Mesenchymal stem cell (in vitro differentiated cells and primary cell): ENCODE measurements at regions not wholly inside any gene's neighbourhood (a gene's known extent, or its start where the extent isn't known, plus 50 kb on each side); places are given as distances from the start of the nearest gene placed in this dataset.
"Not testable (repeated sequence)": the region's sequence is repeated elsewhere in the genome, so short reads cannot be mapped to it uniquely, and the experiment has no call there.

ENCODE experiments used
- DNase-seq: peaks from one replicate; pipeline ENCODE4 v3.0.0-alpha.2; 2013
- H2AFZ ChIP-seq: one replicate; pipeline ENCODE4 v1.6.1; 2013; ENCODE audit warnings: low read depth, mild to moderate bottlenecking, control low read depth, inconsistent platforms, low read length, moderate library complexity
- H2AK5ac ChIP-seq: 2 replicates; pipeline ENCODE4 v1.6.1; 2013; ENCODE audit warnings: low read length, moderate library complexity, mild to moderate bottlenecking, inconsistent platforms; ENCODE audit not compliant: severe bottlenecking
- H2BK120ac ChIP-seq: one replicate; pipeline ENCODE4 v1.6.1; 2013; ENCODE audit warnings: low read depth, mild to moderate bottlenecking, inconsistent platforms, low read length, moderate library complexity
- H2BK12ac ChIP-seq, 2 experiments: one replicate each; pipeline ENCODE4 v1.6.1; 2013; ENCODE audit warnings: inconsistent platforms in 2 of 2, low read length in 2 of 2, mild to moderate bottlenecking in 2 of 2, moderate library complexity in 2 of 2, control low read depth in 1 of 2
- H2BK15ac ChIP-seq: one replicate; pipeline ENCODE4 v1.6.1; 2013; ENCODE audit warnings: mild to moderate bottlenecking, low read depth, inconsistent platforms; ENCODE audit not compliant: poor library complexity, severe bottlenecking
- H2BK5ac ChIP-seq: 2 replicates; pipeline ENCODE4 v1.6.1; 2013; ENCODE audit warnings: low read depth, mild to moderate bottlenecking, low read length, control low read depth, inconsistent platforms; ENCODE audit not compliant: poor library complexity, severe bottlenecking
- H3K14ac ChIP-seq, 2 experiments: one replicate each; pipeline ENCODE4 v1.6.1; 2013; ENCODE audit warnings: inconsistent platforms in 2 of 2, low read length in 2 of 2, control low read depth in 1 of 2, mild to moderate bottlenecking in 1 of 2, moderate library complexity in 1 of 2
- H3K18ac ChIP-seq, 2 experiments: one replicate each; pipeline ENCODE4 v1.6.1; 2013; ENCODE audit warnings: inconsistent platforms in 2 of 2, low read length in 2 of 2, control low read depth in 1 of 2, low read depth in 1 of 2, mild to moderate bottlenecking in 1 of 2
- H3K23ac ChIP-seq, 2 experiments: one replicate each; pipeline ENCODE4 v1.6.1; 2013; ENCODE audit warnings: inconsistent platforms in 2 of 2, low read length in 2 of 2, mild to moderate bottlenecking in 2 of 2, moderate library complexity in 2 of 2, control low read depth in 1 of 2
- H3K27ac ChIP-seq: 2 replicates; pipeline ENCODE4 v1.5.1; 2013; ENCODE audit warnings: mild to moderate bottlenecking, moderate library complexity, low read length, control low read depth, inconsistent platforms; ENCODE audit not compliant: poor library complexity, severe bottlenecking
- H3K27me3 ChIP-seq, 2 experiments: 2 replicates each; pipeline versions ENCODE4 v1.6.1 to v1.7.0; 2013; ENCODE audit warnings: low read length in 2 of 2, mild to moderate bottlenecking in 2 of 2, moderate library complexity in 2 of 2, control low read depth in 1 of 2, inconsistent platforms in 1 of 2; ENCODE audit not compliant: control insufficient read depth in 1 of 2, insufficient read depth in 1 of 2
- H3K36me3 ChIP-seq, 2 experiments: 2 replicates each; pipeline versions ENCODE4 v1.6.1 to v1.7.0; 2013; ENCODE audit warnings: low read length in 2 of 2, control low read depth in 1 of 2, inconsistent platforms in 1 of 2, low read depth in 1 of 2, mild to moderate bottlenecking in 1 of 2; ENCODE audit not compliant: insufficient read depth in 2 of 2, control insufficient read depth in 1 of 2
- H3K4ac ChIP-seq, 2 experiments: one replicate each; pipeline ENCODE4 v1.6.1; 2013; ENCODE audit warnings: inconsistent platforms in 2 of 2, low read length in 2 of 2, mild to moderate bottlenecking in 2 of 2, moderate library complexity in 2 of 2, control low read depth in 1 of 2, low read depth in 1 of 2
- H3K4me1 ChIP-seq: 2 replicates; pipeline ENCODE4 v1.6.1; 2013; ENCODE audit warnings: low read depth, low read length, control low read depth; ENCODE audit not compliant: control insufficient read depth, insufficient read depth
- H3K4me2 ChIP-seq: 2 replicates; pipeline ENCODE4 v1.6.1; 2013; ENCODE audit warnings: low read length, mild to moderate bottlenecking, inconsistent platforms; ENCODE audit not compliant: poor library complexity, severe bottlenecking
- H3K4me3 ChIP-seq, 2 experiments: 2 replicates each; pipeline versions ENCODE4 v1.5.1 to v1.7.0; 2013; ENCODE audit warnings: low read length in 2 of 2, mild to moderate bottlenecking in 2 of 2, control low read depth in 1 of 2, low read depth in 1 of 2; ENCODE audit not compliant: insufficient read depth in 1 of 2
- H3K79me1 ChIP-seq: replicated peaks from 2 replicates; pipeline ENCODE4 v1.6.1; 2013; ENCODE audit warnings: mild to moderate bottlenecking, control low read depth, low read length, inconsistent platforms; ENCODE audit not compliant: poor library complexity, severe bottlenecking
- H3K9ac ChIP-seq: 2 replicates; pipeline ENCODE4 v1.7.0; 2013; ENCODE audit warnings: mild to moderate bottlenecking, low read length, moderate library complexity
- H3K9me3 ChIP-seq: 2 replicates; pipeline ENCODE4 v1.7.0; 2013; ENCODE audit warnings: mild to moderate bottlenecking, low read length; ENCODE audit not compliant: control insufficient read depth
- H4K8ac ChIP-seq: one replicate; pipeline ENCODE4 v1.6.1; 2013; ENCODE audit warnings: inconsistent platforms, mild to moderate bottlenecking, low read length, moderate library complexity
- H4K91ac ChIP-seq: one replicate; pipeline ENCODE4 v1.6.1; 2013; ENCODE audit warnings: mild to moderate bottlenecking, low read length, inconsistent platforms
- WGBS: methylation state at CpG from one replicate; pipeline ENCODE4 v1.1.7; 2013; ENCODE audit warnings: mixed read lengths; 5-methylcytosine and 5-hydroxymethylcytosine counted together

DNA sequence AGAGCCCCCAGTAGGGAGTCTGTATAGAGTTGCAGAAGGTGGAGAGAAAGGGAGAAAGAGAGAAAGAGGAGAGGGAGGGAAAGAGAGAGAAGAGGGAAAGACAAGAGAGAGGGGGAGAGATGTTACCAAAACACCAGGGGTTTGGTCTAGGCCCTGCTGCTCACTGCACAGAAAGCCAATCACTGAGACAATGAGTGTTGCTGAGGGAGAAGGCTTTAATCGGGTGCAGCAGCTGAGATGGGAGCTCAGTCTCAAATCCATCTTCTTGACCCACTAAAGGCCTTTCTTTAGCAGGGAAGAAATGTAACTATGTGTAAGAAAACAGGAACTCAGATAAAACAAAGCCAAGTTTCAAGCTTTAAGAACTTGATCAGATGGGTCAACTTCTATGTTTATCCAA lies 198.2 kb upstream of the FOXK1 start:
- no peak overlapping the region for H4K91ac ChIP-seq
- DNase-seq: no peak
- peaks cover 9% of the 10 kb centered on the region for H3K9me3 ChIP-seq
- H2BK15ac ChIP-seq: no peak overlapping the region
- 50% methylated on average over 1 of the region's 1 CpG for WGBS
- H3K36me3 ChIP-seq: no peaks in the 10 kb centered on the region
- no peak overlapping the region for H3K4ac ChIP-seq
- no peak overlapping the region for H3K27ac ChIP-seq
- no peak overlapping the region for H3K14ac ChIP-seq
- no peak overlapping the region for H4K8ac ChIP-seq
- H2BK5ac ChIP-seq: no peak overlapping the region
- H3K4me1 ChIP-seq: no peaks in the 10 kb centered on the region
- H2AFZ ChIP-seq: no peak overlapping the region
- no peak overlapping the region for H3K9ac ChIP-seq
- no peak overlapping the region for H3K23ac ChIP-seq
- no peaks in the 10 kb centered on the region for H3K27me3 ChIP-seq
- no peak overlapping the region for H2BK12ac ChIP-seq
- H2AK5ac ChIP-seq: no peak overlapping the region
- H3K79me1 ChIP-seq: no peaks in the 10 kb centered on the region
- H3K4me3 ChIP-seq: no peak overlapping the region
- no peak overlapping the region for H2BK120ac ChIP-seq
- no peak overlapping the region for H3K4me2 ChIP-seq
- no peak overlapping the region for H3K18ac ChIP-seq

DNA sequence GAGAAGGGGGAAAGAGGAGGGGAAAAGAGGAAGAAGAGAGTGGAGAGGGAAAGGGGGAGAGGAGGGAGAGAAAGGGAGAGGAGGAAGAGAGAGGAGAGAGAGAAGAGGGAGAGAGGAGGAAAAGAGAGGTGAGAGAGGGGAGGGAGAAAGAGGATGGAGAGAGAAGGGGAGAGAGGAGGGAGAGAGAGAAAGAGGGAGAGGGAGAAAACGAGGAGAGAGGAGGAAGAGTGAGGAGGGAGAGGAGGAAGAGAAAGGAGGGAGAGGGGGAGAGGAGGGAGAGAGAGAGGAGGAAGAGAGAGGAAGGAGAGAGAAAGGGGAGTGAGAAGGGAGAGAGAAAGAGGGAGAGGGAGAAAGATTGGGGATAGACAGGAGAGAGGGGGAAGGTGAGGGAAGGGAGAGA lies 197.6 kb upstream of the FOXK1 start:
- Histone ChIP-seq H3K27me3 (no peaks in the 10 kb centered on the region), H4K8ac (no peak overlapping the region), H3K14ac (no peak overlapping the region)

DNA sequence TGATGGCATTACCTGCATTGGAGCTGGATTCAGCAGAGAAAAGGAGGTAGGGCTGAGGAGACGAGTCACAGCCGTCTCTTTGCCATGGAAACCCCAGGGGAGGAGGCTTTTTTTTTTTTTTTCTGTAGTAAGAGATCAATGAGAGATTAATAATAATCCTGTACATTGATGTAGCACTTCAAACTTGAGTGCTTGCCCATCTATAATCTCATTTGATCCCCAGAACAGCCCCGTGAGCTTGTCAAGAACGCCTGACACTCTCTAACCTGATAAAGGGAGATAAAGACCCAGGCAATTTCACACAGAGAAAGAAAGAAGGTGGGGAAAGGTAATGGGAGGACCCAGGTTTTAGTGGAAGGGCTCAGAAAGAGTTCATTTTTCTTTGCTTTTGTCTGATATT lies 195.2 kb upstream of the FOXK1 start:
- no peak overlapping the region for H3K4ac ChIP-seq
- no peak overlapping the region for H2BK15ac ChIP-seq
- H4K91ac ChIP-seq: no peak overlapping the region
- H3K4me1 ChIP-seq: no peaks in the 10 kb centered on the region
- H3K27me3 ChIP-seq: no peaks in the 10 kb centered on the region
- H3K9ac ChIP-seq: no peak overlapping the region
- no peak overlapping the region for H3K4me3 ChIP-seq
- no peak overlapping the region for H3K23ac ChIP-seq
- no peak overlapping the region for H2BK12ac ChIP-seq
- H3K79me1 ChIP-seq: no peaks in the 10 kb centered on the region
- H2AFZ ChIP-seq: no peak overlapping the region
- no peak for DNase-seq
- H4K8ac ChIP-seq: no peak overlapping the region
- no peak overlapping the region for H2AK5ac ChIP-seq
- no peaks in the 10 kb centered on the region for H3K36me3 ChIP-seq
- H3K27ac ChIP-seq: no peak overlapping the region
- H2BK5ac ChIP-seq: no peak overlapping the region
- no peak overlapping the region for H3K18ac ChIP-seq
- no peak overlapping the region for H3K14ac ChIP-seq
- H3K4me2 ChIP-seq: no peak overlapping the region
- H3K9me3 ChIP-seq: peaks cover 9% of the 10 kb centered on the region
- H2BK120ac ChIP-seq: no peak overlapping the region
- 56% methylated on average over 2 of the region's 4 CpGs for WGBS

More for the DNA sequence above, 197.6 kb upstream of the FOXK1 start:
- no peak overlapping the region for H2BK120ac ChIP-seq
- no peak overlapping the region for H3K27ac ChIP-seq
- 4% methylated on average over 1 of the region's 1 CpG for WGBS
- H4K91ac ChIP-seq: no peak overlapping the region
- no peak overlapping the region for H2BK5ac ChIP-seq
- no peak overlapping the region for H3K9ac ChIP-seq
- no peaks in the 10 kb centered on the region for H3K4me1 ChIP-seq
- H3K4me2 ChIP-seq: no peak overlapping the region
- no peak overlapping the region for H3K18ac ChIP-seq
- no peaks in the 10 kb centered on the region for H3K79me1 ChIP-seq
- H2AK5ac ChIP-seq: no peak overlapping the region
- H3K23ac ChIP-seq: no peak overlapping the region
- no peak overlapping the region for H2AFZ ChIP-seq
- H3K4me3 ChIP-seq: no peak overlapping the region
- DNase-seq: no peak
- no peak overlapping the region for H3K4ac ChIP-seq
- no peak overlapping the region for H2BK15ac ChIP-seq
- H3K36me3 ChIP-seq: no peaks in the 10 kb centered on the region
- H2BK12ac ChIP-seq: no peak overlapping the region
- peaks cover 9% of the 10 kb centered on the region for H3K9me3 ChIP-seq

DNA sequence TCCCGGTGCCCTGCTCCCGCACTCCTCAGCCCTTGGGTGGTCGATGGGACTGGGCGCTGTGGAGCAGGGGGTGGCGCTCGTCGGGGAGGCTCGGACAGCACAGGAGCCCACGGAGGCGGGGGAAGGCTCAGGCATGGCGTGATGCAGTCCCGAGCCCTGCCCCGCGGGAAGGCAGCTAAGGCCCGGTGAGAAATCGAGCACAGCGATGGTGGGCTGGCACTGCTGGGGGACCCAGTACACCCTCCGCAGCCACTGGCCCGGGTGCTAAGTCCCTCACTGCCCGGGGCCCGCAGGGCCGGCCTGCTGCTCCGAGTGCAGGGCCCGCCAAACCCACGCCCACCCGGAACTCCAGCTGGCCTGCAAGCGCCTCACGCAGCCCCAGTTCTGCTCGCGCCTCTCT lies 185.2 kb upstream of the FOXK1 start:
- H3K4me1 ChIP-seq, H2BK5ac ChIP-seq, H2AFZ ChIP-seq, H3K27me3 ChIP-seq, H3K9ac ChIP-seq, H4K8ac ChIP-seq, H2AK5ac ChIP-seq, H3K23ac ChIP-seq, H3K36me3 ChIP-seq, H2BK15ac ChIP-seq, DNase-seq, H3K14ac ChIP-seq, H3K4ac ChIP-seq, H3K27ac ChIP-seq, H2BK12ac ChIP-seq, H2BK120ac ChIP-seq, H3K4me2 ChIP-seq, H4K91ac ChIP-seq, H3K79me1 ChIP-seq, H3K18ac ChIP-seq, H3K4me3 ChIP-seq: not testable (repeated sequence)
- H3K9me3 ChIP-seq: peaks cover 16% of the 10 kb centered on the region
- 80% methylated on average over 27 of the region's 30 CpGs for WGBS
